Panc1 (cell line): ENCODE measurements at regions not wholly inside any gene's neighbourhood (a gene's known extent, or its start where the extent isn't known, plus 50 kb on each side); places are given as distances from the start of the nearest gene placed in this dataset.

Source experiments
- ATAC-seq: fragments of 200-7000 bp; cut with Tn5 transposase; 2 replicates; pipeline ENCODE4 v1.9.1; 2020; ENCODE audit warnings: mild to moderate bottlenecking, moderate library complexity
- BruUV-seq: library from RNA; stranded (reverse); fragments of 400-500 nt; replicated peaks from 2 replicates; lab custom pipeline; 2021; lab: Mats Ljungman, UMichigan
- CTCF ChIA-PET: fragments of 300-600 bp; sonication (Branson Sonifier 250); formaldehyde crosslinking; loops from one replicate; lab custom pipeline; 2022; ENCODE audit warnings: antibody characterized with exemption; lab: Charles Lee
- POLR2A ChIA-PET: fragments of 300-600 bp; sonication (Branson Sonifier 250); formaldehyde crosslinking; loops from one replicate; lab custom pipeline; 2022; ENCODE audit warnings: antibody characterized with exemption; lab: Charles Lee
- DNase-seq: peaks from one replicate; pipeline ENCODE4 v3.0.0-alpha.2; 2010; ENCODE audit warnings: low read depth, low spot score
- H3K27ac ChIP-seq: 2 replicates; pipeline ENCODE4 v1.5.1; 2011; ENCODE audit warnings: mild to moderate bottlenecking, low read length, inconsistent platforms
- H3K27me3 ChIP-seq: fragments of 200-500 bp; sonication (Bioruptor generic); 2 replicates; pipeline ENCODE4 v1.6.0; 2014; ENCODE audit warnings: low read length, inconsistent platforms; ENCODE audit not compliant: control insufficient read depth, insufficient read depth
- H3K36me3 ChIP-seq: fragments of 200-500 bp; sonication (Bioruptor generic); 2 replicates; pipeline ENCODE4 v1.5.1; 2014; ENCODE audit warnings: inconsistent platforms, mild to moderate bottlenecking, low read length, moderate library complexity; ENCODE audit not compliant: control insufficient read depth, insufficient read depth
- H3K4me1 ChIP-seq: 2 replicates; pipeline ENCODE4 v1.5.1; 2011; ENCODE audit warnings: inconsistent platforms, mild to moderate bottlenecking, low read length, moderate library complexity; ENCODE audit not compliant: control insufficient read depth, insufficient read depth
- H3K4me3 ChIP-seq, 2 experiments: 2 replicates each; pipeline ENCODE4 v1.5.1; 2011 to 2012; ENCODE audit warnings: low read depth in 2 of 2, low read length in 2 of 2, mild to moderate bottlenecking in 2 of 2, inconsistent platforms in 1 of 2, moderate library complexity in 1 of 2
- H3K9me3 ChIP-seq: fragments of 200-500 bp; sonication (Bioruptor generic); 2 replicates; pipeline ENCODE4 v1.5.1; 2014; ENCODE audit warnings: low read depth, mild to moderate bottlenecking, inconsistent platforms, low read length, moderate library complexity; ENCODE audit not compliant: control insufficient read depth, insufficient read depth
- POLR2AphosphoS5 ChIP-seq: IDR thresholded peaks from 2 replicates; pipeline ENCODE4 v1.6.1; 2012; ENCODE audit warnings: mild to moderate bottlenecking, low read depth, low read length, moderate library complexity
- SIN3A ChIP-seq: IDR thresholded peaks from 2 replicates; pipeline ENCODE4 v1.6.1; 2012; ENCODE audit warnings: low read depth, mild to moderate bottlenecking, low read length, moderate library complexity, borderline replicate concordance; ENCODE audit not compliant: insufficient read depth
- TCF7L2 ChIP-seq: IDR thresholded peaks from 2 replicates; pipeline ENCODE4 v1.6.1; 2011; ENCODE audit warnings: mild to moderate bottlenecking, low read depth, low read length, inconsistent platforms
- in situ Hi-C: cut with HindIII; loops from 2 replicates; pipeline ENCODE4 v1.10.0; 2016; ENCODE audit warnings: low sequenced_read_pairs, low pct_unique_long_range_greater_than_20kb
- intact Hi-C: fragments of 100-400 bp; cut with micrococcal nuclease; formaldehyde crosslinking; loops from one replicate; pipeline ENCODE4 v1.10.0; 2022; ENCODE audit not compliant: unreplicated experiment
- TF ChIP-seq, protein P1 (sequence below): fragments of 450-650 bp; IDR thresholded peaks from 2 replicates; pipeline ENCODE4 v1.5.1; 2017; ENCODE audit warnings: mild to moderate bottlenecking
- TF ChIP-seq, protein P2 (sequence below), 2 experiments: IDR thresholded peaks; 2 replicates each; pipeline ENCODE4 v1.6.1; 2011 to 2012; ENCODE audit warnings: low read depth in 2 of 2, control low read depth in 1 of 2, low read length in 1 of 2, mild to moderate bottlenecking in 1 of 2, moderate library complexity in 1 of 2; ENCODE audit not compliant: insufficient read depth in 1 of 2

DNA sequence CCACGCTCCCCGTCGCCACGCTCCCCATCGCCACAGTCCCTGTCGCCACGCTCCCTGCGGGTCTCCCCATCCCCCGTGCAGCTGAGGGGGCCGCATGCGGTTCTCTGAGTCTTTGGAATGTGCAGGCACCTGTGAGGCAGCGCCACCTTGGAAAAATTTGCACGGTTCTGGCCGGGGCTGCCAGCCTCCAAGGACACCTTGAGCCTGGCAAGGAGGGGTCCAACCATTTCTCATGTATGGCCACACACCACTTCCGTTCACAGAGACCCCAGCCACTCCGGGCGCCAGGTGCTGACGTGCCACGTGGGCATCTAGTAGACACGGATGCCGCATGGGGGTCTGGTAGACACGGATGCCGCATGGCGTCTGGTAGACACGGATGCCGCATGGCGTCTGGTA lies 70.5 kb upstream of the ADGRA1 start:
- in situ Hi-C loops = no loop called here
- no TSS peak for BruUV-seq
- Histone ChIP-seq H3K4me3 (no peak overlapping the region), H3K4me1 (no peaks in the 10 kb centered on the region), H3K36me3 (no peaks in the 10 kb centered on the region), H3K27ac (no peak overlapping the region), H3K9me3 (no peaks in the 10 kb centered on the region), H3K27me3 (no peaks in the 10 kb centered on the region)
- DNase-seq = no peak
- no peak for TF ChIP-seq TCF7L2
- TF ChIP-seq SIN3A = no peak
- TF ChIP-seq, protein P1, sequence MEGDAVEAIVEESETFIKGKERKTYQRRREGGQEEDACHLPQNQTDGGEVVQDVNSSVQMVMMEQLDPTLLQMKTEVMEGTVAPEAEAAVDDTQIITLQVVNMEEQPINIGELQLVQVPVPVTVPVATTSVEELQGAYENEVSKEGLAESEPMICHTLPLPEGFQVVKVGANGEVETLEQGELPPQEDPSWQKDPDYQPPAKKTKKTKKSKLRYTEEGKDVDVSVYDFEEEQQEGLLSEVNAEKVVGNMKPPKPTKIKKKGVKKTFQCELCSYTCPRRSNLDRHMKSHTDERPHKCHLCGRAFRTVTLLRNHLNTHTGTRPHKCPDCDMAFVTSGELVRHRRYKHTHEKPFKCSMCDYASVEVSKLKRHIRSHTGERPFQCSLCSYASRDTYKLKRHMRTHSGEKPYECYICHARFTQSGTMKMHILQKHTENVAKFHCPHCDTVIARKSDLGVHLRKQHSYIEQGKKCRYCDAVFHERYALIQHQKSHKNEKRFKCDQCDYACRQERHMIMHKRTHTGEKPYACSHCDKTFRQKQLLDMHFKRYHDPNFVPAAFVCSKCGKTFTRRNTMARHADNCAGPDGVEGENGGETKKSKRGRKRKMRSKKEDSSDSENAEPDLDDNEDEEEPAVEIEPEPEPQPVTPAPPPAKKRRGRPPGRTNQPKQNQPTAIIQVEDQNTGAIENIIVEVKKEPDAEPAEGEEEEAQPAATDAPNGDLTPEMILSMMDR = no peak
- TF ChIP-seq, protein P2, sequence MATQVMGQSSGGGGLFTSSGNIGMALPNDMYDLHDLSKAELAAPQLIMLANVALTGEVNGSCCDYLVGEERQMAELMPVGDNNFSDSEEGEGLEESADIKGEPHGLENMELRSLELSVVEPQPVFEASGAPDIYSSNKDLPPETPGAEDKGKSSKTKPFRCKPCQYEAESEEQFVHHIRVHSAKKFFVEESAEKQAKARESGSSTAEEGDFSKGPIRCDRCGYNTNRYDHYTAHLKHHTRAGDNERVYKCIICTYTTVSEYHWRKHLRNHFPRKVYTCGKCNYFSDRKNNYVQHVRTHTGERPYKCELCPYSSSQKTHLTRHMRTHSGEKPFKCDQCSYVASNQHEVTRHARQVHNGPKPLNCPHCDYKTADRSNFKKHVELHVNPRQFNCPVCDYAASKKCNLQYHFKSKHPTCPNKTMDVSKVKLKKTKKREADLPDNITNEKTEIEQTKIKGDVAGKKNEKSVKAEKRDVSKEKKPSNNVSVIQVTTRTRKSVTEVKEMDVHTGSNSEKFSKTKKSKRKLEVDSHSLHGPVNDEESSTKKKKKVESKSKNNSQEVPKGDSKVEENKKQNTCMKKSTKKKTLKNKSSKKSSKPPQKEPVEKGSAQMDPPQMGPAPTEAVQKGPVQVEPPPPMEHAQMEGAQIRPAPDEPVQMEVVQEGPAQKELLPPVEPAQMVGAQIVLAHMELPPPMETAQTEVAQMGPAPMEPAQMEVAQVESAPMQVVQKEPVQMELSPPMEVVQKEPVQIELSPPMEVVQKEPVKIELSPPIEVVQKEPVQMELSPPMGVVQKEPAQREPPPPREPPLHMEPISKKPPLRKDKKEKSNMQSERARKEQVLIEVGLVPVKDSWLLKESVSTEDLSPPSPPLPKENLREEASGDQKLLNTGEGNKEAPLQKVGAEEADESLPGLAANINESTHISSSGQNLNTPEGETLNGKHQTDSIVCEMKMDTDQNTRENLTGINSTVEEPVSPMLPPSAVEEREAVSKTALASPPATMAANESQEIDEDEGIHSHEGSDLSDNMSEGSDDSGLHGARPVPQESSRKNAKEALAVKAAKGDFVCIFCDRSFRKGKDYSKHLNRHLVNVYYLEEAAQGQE (IDR thresholded peaks at IDR 0.05; ENCODE audit: insufficient read depth in 1 of 2, low read depth in 2 of 2, low read length in 1 of 2) = no peak
- TF ChIP-seq POLR2AphosphoS5 = no peak
- CTCF ChIA-PET = no interaction called here
- POLR2A ChIA-PET = no interaction called here
- intact Hi-C loops = no loop called here
- ATAC-seq = no peak

DNA sequence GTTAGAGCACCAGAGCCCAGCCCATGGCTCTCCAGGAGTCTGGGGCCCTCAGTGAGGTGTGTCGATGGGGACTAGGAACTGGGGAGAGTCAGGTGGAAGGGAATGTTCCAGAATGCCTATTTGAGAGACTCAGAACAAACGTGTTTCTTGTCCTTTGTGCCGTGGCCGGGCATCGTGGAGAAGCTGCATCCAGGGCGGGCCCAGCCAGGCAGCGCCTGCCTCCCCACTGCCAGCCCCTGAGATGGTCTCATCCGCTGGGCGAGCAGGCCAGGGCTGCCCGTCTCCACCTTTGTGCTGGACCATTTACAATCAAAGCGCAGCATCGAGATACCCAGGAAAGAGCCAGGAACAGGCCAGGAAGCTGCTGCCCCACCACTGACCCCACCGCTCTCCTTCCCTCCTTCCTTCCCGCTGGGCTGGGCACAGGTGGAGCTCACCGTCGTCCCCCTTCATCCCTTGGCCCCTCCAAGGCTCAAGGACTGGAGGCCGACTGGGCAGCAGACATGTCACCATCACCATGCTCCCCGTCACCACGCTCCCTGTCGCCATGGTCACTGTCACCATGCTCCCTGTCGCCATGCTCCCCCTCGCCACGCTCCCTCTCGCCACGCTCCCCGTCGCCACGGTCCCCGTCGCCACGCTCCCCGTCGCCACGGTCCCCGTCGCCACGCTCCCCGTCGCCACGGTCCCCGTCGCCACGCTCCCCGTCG lies 71.1 kb upstream of the ADGRA1 start:
- CTCF ChIA-PET = no interaction called here
- intact Hi-C loops (no loop called here), in situ Hi-C loops (no loop called here)
- Histone ChIP-seq H3K4me1 (no peaks in the 10 kb centered on the region), H3K9me3 (no peaks in the 10 kb centered on the region), H3K27ac (no peak overlapping the region), H3K27me3 (no peaks in the 10 kb centered on the region), H3K4me3 (no peak overlapping the region), H3K36me3 (no peaks in the 10 kb centered on the region)
- DNase-seq (no peak), ATAC-seq (no peak)
- POLR2A ChIA-PET = no interaction called here
- no TSS peak for BruUV-seq
- TF ChIP-seq TCF7L2 = no peak
- TF ChIP-seq POLR2AphosphoS5 = no peak

DNA sequence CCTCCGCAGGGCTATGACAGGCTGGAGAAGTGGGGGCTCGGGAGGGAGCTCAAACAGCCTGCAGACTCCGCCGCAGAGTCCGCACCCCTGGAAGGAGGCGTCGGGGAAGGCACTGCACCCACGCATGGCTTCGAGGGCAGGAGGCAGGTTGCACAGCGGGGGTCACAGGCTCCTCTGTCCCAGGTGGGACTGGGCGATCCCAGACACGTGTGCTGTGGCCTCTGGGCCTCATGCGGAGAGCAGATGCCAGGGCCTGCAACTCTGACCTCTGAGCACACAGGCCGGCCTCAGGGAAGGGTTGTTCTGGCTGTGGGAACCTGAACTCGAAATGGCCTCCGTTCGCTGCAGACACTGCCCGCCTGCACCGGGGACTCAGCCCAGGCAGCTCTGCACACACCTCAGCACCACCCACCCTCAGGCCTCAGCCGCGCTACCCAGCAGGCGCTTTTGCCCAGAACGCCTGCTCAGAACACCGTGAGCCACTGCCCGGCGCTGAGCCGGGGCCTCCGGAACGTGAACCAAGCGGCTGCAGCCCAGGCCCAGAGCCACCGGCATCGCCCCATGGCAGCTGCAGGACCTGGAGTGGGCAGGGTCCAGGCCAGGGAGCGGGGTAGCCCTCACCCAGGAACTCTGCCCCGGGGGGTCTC lies 71.8 kb upstream of the ADGRA1 start:
- ATAC-seq (no peak), DNase-seq (no peak)
- Histone ChIP-seq H3K4me1 (no peaks in the 10 kb centered on the region), H3K27me3 (no peaks in the 10 kb centered on the region), H3K9me3 (no peaks in the 10 kb centered on the region), H3K36me3 (no peaks in the 10 kb centered on the region), H3K4me3 (no peak overlapping the region), H3K27ac (no peak overlapping the region)
- in situ Hi-C loops = no loop called here
- POLR2A ChIA-PET = interaction anchor here (0.6 kb wide), 1 partner anchor 15 kb away, joined by 6 read pairs; no protein-coding TSS in a partner anchor
- no peak for TF ChIP-seq SIN3A
- CTCF ChIA-PET = no interaction called here
- intact Hi-C loops = no loop called here
- BruUV-seq = no TSS peak
